Neural crest cell (in vitro differentiated cells): ENCODE measurements at regions not wholly inside any gene's neighbourhood (a gene's known extent, or its start where the extent isn't known, plus 50 kb on each side); places are given as distances from the start of the nearest gene placed in this dataset.
"Not testable (repeated sequence)": the region's sequence is repeated elsewhere in the genome, so short reads cannot be mapped to it uniquely, and the experiment has no call there.

ENCODE experiments used
- DNase-seq: peaks from one replicate; pipeline ENCODE4 v3.0.0; 2021; ENCODE audit warnings: low read depth, mixed read lengths, low spot score
- H3K27ac Mint-ChIP-seq: one replicate; pipeline ENCODE4 v1.8.0; 2021; ENCODE audit warnings: mild to moderate bottlenecking, mixed read lengths; ENCODE audit not compliant: unreplicated experiment
- H3K27me3 Mint-ChIP-seq: 2 replicates; pipeline ENCODE4 v1.8.0; 2021; ENCODE audit warnings: low read depth, mild to moderate bottlenecking, mixed read lengths
- H3K36me3 Mint-ChIP-seq: 2 replicates; pipeline ENCODE4 v1.8.0; 2021; ENCODE audit warnings: low read depth, mild to moderate bottlenecking, mixed read lengths
- H3K4me1 Mint-ChIP-seq: 2 replicates; pipeline ENCODE4 v1.8.0; 2021; ENCODE audit warnings: mixed read lengths
- H3K4me3 Mint-ChIP-seq: one replicate; pipeline ENCODE4 v1.8.0; 2021; ENCODE audit warnings: mild to moderate bottlenecking, mixed read lengths
- H3K9me3 Mint-ChIP-seq: 2 replicates; pipeline ENCODE4 v1.8.0; 2021; ENCODE audit warnings: mixed read lengths
- CTCF ChIP-seq: fragments of 200-600 bp; sonication (generic); conservative IDR thresholded peaks from 2 replicates; pipeline ENCODE4 v1.5.0; 2021; ENCODE audit warnings: antibody characterized with exemption, mild to moderate bottlenecking

GRCh38 chr2:59816075-59816474 is 737.4 kb downstream of the BCL11A start:
- no peak for DNase-seq
- Mint-ChIP-seq H3K9me3 (no peaks in the 10 kb centered on the region), H3K4me3 (no peak overlapping the region), H3K36me3 (no peaks in the 10 kb centered on the region), H3K4me1 (no peaks in the 10 kb centered on the region), H3K27me3 (peaks cover 2% of the 10 kb centered on the region), H3K27ac (no peak overlapping the region)
- TF ChIP-seq CTCF = no peak

- not testable (repeated sequence) for H3K4me3 Mint-ChIP-seq, H3K4me1 Mint-ChIP-seq, DNase-seq, H3K9me3 Mint-ChIP-seq, H3K36me3 Mint-ChIP-seq, H3K27me3 Mint-ChIP-seq, H3K27ac Mint-ChIP-seq
These were observed 743.2 kb downstream of the BCL11A start for GRCh38 chr2:59810283-59810682.

- no peaks in the 10 kb centered on the region for H3K27me3 Mint-ChIP-seq
- no peak for TF ChIP-seq CTCF
- peaks cover 11% of the 10 kb centered on the region for H3K4me1 Mint-ChIP-seq
- H3K9me3 Mint-ChIP-seq = no peaks in the 10 kb centered on the region
- no peak overlapping the region for H3K27ac Mint-ChIP-seq
- H3K4me3 Mint-ChIP-seq = no peak overlapping the region
- no peak for DNase-seq
- no peaks in the 10 kb centered on the region for H3K36me3 Mint-ChIP-seq
These were observed 747.0 kb downstream of the BCL11A start for GRCh38 chr2:59806486-59806885.

DNA sequence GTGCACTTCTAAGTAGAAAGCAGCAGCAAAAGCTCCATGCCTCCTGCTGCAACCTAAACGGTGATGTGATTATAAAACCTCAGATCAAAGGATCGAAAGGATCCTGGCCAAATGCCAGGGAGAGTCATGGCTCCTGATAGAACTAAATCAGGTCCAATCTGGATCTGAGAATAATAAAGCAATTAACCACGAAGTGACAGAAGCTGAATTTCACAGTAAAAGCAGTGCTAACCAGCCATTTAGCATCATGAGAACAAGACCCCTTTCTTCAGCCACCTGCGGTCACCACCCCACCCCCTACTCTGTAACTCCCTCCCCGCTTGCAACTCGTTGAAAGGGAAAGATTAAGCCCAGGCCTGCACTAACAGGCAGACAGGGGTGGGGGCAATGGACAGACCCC is 748.7 kb downstream of the BCL11A start:
- H3K4me3 Mint-ChIP-seq = no peak overlapping the region
- no peak overlapping the region for H3K27ac Mint-ChIP-seq
- H3K9me3 Mint-ChIP-seq = no peaks in the 10 kb centered on the region
- DNase-seq = no peak
- TF ChIP-seq CTCF = no peak
- H3K4me1 Mint-ChIP-seq = peaks cover 11% of the 10 kb centered on the region
- no peaks in the 10 kb centered on the region for H3K27me3 Mint-ChIP-seq
- no peaks in the 10 kb centered on the region for H3K36me3 Mint-ChIP-seq

GRCh38 chr2:59803586-59803985 is 749.9 kb downstream of the BCL11A start:
- Mint-ChIP-seq H3K4me1 (peaks cover 17% of the 10 kb centered on the region), H3K4me3 (no peak overlapping the region), H3K27ac (no peak overlapping the region), H3K9me3 (peaks cover 3% of the 10 kb centered on the region), H3K36me3 (no peaks in the 10 kb centered on the region), H3K27me3 (no peaks in the 10 kb centered on the region)
- TF ChIP-seq CTCF = no peak
- DNase-seq = no peak

GRCh38 chr2:59798687-59799232 is 754.7 kb downstream of the BCL11A start:
- DNase-seq = no peak
- no peak for TF ChIP-seq CTCF
- H3K9me3 Mint-ChIP-seq = peaks cover 9% of the 10 kb centered on the region
- no peak overlapping the region for H3K27ac Mint-ChIP-seq
- H3K36me3 Mint-ChIP-seq = no peaks in the 10 kb centered on the region
- H3K4me1 Mint-ChIP-seq = peaks cover 17% of the 10 kb centered on the region
- no peak overlapping the region for H3K4me3 Mint-ChIP-seq
- no peaks in the 10 kb centered on the region for H3K27me3 Mint-ChIP-seq
